M059J (cell line): ENCODE measurements at regions not wholly inside any gene's neighbourhood (a gene's known extent, or its start where the extent isn't known, plus 50 kb on each side); places are given as distances from the start of the nearest gene placed in this dataset.

ENCODE experiments used
- DNase-seq: peaks from one replicate; pipeline ENCODE4 v3.0.0-alpha.2; 2012; ENCODE audit warnings: low read depth

DNA sequence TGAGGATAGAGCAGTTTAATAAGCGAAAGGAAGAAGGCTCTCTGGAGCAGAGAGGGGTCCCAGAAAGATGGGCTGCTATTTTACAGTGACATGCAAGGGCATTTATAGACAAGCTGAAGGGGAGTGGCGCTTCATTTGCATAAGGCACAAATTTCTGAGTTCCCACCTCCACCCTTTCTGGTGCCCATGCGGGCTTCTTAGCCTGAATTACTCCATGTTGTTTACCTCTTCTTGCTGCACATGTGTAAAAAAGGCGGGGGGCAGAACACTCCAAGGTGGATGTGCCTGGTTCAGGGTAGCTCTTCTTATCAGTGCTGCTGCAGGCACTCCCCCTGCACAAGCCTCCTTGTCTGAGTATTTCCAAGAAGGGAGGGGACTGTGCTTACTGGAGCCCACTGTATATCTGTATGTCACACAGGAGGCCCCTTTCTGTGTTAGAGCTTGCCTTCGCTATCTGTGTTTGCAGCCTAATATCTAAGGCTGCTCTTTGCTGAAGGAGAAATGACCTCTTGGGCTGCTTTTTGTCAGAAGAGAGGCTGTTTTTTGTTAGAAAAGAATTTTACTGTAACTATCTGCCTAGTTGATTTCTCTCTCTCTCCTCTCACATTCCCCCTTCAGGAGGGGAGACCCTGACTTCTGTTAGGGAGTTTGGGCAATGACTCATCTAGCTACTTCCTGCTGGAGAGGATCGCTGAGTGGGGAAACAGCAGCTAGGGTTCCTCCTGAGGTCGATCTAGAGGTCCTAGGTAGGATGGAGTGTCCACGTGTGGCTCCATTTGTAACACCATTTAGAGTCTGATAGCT lies 1057.0 kb upstream of the CNTN5 start:
- peak; percentile 36 for DNase-seq

- no peak for DNase-seq
Measured at GRCh38 chr11:97964332-97965004, 1056.3 kb upstream of the CNTN5 start.

DNA sequence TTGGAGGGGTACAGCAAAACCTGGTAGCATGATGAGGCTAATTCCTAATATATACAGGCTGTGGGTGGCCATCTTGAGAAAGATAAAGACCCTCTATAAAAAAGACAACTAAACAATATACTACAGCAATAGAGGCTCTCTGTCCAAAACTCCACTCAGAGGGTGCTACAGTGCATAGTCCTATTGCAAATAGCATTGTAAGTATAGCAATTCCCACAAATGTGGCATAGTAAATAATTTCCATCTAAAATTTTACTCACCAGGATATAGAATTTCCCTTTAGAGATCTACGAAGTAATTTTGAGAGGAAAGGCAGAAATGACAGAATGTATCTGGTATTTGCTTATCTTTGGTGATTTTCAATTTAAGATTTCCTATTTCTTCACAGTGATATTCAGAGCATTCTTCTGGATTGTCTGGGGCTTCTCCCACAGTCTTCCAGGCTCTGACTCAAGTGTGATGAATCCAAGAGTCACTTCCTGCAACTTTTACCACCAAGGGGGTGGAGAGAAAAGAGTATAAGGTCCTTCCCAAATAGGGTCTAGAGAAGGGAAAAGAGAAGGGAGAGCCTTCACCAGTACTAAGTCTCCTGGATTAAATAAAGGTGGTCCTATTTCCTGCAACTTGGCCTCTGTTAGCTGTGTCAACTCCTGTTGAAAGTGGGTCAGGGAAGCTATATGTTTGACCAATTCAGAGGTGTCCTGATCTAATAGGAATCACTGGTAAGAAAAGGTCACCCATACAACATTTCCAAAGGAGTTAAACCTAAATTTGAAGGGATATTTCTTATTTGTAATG lies 1054.7 kb upstream of the CNTN5 start:
- peak; percentile 95 for DNase-seq

- no peak for DNase-seq
Measured at GRCh38 chr11:97966901-97967300, 1053.8 kb upstream of the CNTN5 start.

DNA sequence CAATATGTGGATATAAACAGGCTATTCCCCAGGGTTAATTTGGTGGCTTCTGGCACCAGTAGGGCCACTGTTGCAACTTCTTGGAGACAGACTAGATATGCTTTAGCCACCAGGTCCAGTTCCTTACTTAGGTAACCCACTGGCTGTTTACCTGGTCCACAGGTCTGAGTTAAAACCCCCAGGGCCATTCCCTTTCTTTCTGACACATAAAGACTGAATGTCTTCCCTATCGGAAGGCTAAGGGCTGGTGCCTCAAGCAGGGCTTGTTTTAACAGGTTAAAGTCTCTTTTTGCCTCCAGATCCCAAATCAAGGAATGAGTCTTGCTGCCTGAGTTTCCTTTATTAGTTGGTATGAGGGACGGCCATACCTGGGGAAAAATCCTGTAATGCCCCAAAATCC lies 1052.7 kb upstream of the CNTN5 start:
- DNase-seq, result no peak

DNA sequence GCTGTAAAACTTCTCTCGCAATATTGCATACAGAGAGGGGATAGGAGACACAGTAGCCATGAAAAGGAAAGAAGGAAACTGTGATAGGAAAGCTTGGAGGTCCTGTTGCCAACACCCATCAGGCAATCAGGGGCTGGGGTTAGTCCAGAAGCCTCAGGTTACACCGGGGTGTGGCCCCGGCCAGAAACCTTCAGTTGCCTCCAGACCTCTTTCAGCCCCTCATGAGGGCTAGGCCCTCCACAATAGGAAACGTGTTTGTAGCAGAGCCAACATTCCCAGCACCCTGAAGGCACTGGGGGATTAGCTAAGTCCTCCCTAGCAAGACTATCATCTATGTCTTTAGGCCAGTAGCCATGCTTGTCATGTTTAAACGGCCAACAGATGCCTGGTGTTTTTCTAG lies 1048.0 kb upstream of the CNTN5 start:
- DNase-seq, result peak; percentile 11

DNA sequence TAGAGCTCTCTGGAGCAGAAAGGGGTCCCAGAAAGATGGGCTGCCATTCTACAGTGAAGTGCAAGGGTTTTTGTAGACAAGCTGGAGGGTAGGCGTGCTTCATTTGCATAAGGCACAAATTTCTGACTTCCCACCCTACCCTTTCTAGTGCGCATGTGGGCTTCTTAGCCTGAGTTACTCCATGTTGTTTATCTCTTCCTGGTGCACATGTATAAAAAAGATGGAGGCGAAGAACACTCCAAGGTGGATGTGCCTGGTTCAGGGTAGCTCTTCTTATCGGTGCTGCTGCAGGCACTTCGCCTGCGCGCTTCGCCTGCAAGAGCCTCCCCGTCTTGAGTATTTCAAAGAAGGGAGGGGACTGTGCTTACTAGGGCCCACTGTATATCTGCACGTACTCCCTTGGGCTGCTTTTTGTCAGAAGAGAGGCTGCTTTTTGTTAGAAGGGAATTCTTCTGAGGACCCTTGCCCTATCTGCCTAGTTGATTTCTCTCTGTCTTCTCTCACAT lies 1047.3 kb upstream of the CNTN5 start:
- no peak for DNase-seq

- DNase-seq, result peak; percentile 15
Measured at GRCh38 chr11:97974798-97975498, 1045.8 kb upstream of the CNTN5 start.

- DNase-seq, result no peak
Measured at GRCh38 chr11:97977726-97978125, 1043.0 kb upstream of the CNTN5 start.

DNA sequence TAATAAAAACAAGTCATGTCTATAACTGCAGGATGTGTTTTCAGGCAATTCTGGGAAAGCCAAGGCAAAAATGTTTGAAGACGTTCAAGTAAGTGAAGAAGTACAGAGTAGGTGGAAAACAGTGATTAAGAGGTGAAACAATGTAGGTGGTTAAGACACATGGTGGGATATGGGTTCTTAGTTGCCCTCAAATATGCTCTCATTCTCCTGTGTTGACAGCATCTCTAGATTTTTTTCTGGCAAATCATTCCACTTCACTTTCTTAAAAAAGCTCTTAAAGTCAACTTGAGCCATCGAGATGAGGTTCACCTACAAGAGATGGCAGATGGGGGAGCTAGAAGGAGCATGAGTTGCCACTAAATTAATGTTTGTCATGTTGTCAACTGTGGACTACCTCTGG lies 1041.0 kb upstream of the CNTN5 start:
- peak; percentile 79 for DNase-seq

DNA sequence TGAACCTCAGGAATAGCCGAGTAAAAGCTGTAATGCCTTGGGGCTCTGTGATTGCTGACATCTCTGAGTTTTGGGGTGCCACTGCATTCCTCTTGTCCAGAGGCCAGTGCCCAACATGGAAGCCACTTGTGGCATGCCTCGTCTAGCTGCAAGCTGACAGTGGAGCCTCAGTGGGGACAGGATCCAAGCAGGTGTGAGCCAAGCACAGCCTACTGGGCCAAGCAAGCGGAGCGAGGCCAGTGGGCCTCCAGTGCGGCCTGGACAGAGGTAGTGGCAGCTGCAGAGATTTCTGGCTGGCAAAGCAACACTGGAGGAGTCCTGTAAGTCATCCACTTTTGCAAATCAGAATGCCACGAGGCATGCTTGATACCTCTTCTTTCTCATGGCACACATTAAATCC lies 1038.2 kb upstream of the CNTN5 start:
- DNase-seq, result no peak

GRCh38 chr11:97989121-97989520 lies 1031.6 kb upstream of the CNTN5 start:
- DNase-seq, result no peak

DNA sequence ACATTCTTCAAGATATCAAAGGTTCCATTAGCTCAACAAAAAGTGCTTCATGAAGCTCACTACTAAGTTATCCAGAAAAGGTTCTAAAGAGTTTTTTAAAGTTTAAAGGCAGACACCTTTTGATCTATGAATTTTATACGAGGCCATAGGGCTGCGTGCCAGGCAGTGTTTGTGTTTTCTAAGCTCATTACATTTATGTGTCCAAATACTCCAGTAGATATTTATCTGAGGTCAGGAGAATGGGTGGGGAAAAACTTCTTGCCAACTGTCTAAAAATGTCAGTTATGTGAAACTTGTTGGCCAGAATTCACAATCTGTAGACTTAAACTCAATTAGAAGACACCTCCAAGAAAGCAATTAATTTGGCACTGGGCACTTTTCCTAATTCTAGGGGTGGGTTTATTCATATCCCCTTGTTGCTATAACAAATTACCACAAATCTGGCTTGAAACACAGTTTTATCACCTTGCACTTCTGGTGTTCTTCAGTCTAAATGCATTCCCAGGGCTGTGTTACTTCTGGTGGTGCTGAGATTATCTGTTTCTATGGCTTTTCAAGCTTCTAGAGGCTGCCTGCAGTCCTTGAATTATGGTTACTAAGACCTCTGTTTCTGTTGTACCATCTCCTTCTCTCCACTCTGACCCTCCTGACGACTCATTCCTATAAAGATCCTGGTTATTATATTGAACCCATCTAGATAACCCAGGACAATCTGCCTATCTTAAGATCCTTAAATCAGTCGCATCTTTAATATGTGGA lies 1030.4 kb upstream of the CNTN5 start:
- peak; percentile 75 for DNase-seq

- no peak for DNase-seq
Measured at GRCh38 chr11:97993562-97993961, 1027.2 kb upstream of the CNTN5 start.

GRCh38 chr11:97995874-97996273 lies 1024.9 kb upstream of the CNTN5 start:
- no peak for DNase-seq

GRCh38 chr11:97996762-97997161 lies 1024.0 kb upstream of the CNTN5 start:
- no peak for DNase-seq

DNA sequence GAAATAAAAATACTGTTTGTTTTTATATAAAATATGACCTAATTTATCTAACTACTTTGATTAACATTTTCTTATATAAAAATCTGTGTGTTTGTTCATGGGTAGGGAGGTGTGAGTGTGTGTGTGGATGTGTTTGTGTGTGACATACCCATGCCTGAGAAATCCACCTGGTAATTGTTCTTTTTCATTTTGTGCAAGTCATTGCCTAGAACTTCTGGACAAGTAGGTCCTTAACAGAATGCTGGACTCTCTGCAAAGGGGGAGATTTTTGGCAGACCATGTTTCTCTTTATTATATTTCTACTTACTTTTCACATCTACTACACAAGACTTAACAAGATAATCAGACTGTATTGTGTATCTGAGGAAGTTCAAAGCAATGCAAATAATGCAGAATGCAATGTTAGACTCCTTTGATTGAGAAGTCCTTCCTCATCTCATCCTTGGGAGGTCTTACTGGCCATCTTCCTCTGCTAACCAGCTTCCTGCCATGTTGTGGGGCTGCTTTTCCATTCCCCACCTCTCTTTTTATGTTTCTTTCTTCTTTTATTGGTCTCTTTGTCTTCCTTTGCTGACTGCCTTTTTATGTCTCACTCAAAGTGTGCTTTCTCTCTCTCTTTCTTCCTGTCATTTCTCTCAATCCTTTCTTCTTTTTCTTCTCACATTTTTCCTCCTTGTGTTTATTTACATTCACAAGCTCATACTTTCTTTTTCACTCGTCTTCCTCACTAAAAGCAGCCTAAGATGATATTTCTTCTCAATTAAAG lies 1017.0 kb upstream of the CNTN5 start:
- peak; percentile 4 for DNase-seq

DNA sequence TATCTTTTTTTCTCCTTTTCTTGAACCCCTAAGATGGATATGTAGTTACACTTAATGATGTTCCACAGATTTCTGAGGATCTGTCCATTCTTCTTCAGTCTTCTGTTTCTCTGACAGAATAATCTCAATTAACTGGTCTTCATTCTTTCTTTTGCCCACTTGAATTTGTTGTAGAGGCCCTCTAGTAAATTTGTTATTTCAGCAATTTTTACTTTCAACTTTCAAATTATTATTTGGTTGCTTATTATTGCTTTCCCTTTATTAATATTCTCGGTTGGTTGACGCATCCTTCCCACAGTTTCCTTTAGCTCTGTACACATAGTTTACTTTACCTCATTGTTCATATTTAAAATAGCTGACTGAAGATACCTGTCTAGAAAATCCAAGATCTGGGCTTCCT lies 1013.7 kb upstream of the CNTN5 start:
- DNase-seq, result no peak

DNA sequence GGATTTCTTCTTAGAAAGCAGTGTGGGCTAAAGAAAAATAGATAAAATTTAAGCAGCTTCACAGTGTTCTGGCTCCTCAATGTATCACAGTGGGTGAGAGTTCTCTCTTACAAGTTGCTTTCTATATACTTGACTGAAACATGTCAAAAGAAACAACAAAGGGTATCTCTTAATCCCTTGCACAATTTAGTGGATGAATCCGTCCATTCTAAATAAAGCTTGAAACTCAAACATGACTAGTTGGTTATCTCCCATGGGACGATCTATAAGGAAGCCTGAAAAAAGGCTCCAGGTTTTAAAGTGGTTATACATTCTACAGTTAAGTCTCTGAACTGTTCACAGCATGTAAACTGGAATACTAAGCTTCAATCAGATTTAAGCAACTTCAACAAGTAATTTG lies 993.1 kb upstream of the CNTN5 start:
- no peak for DNase-seq

DNA sequence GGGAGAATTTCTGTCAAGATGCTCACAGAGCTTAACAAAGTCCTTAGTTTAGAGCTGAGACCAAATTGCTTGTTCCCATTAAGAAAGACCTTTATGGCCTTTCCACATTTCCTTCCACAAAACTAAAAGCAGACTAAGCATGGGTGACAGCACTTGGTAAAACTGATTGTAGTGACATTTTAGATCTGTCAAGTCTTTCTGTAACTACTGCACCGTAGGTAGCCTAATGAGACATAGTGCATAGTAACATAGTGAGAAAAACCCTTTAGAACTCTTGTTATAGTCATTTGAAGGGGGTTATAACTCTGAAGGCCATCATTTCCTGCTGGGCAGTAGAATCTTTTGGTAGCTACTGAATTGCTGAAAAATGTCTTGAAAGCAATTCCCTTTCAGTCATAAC lies 990.9 kb upstream of the CNTN5 start:
- DNase-seq, result no peak
